Frontal cortex (tissue), 3 donors: ENCODE measurements at regions not wholly inside any gene's neighbourhood (a gene's known extent, or its start where the extent isn't known, plus 50 kb on each side); places are given as distances from the start of the nearest gene placed in this dataset.
"Not testable (repeated sequence)": the region's sequence is repeated elsewhere in the genome, so short reads cannot be mapped to it uniquely, and the experiment has no call there.

Experiments used
- DNase-seq, 2 donors: peaks; one replicate each; pipeline ENCODE4 v3.0.0; 2012; ENCODE audit warnings: low spot score in 2 of 2
- FAIRE-seq: peaks from 2 replicates; lab custom pipeline; 2012; peaks lifted over from hg19 to GRCh38; lab: Jason Lieb, UNC
- donor health status: control.
- donor health status: control.
- donor health status: control.

DNA sequence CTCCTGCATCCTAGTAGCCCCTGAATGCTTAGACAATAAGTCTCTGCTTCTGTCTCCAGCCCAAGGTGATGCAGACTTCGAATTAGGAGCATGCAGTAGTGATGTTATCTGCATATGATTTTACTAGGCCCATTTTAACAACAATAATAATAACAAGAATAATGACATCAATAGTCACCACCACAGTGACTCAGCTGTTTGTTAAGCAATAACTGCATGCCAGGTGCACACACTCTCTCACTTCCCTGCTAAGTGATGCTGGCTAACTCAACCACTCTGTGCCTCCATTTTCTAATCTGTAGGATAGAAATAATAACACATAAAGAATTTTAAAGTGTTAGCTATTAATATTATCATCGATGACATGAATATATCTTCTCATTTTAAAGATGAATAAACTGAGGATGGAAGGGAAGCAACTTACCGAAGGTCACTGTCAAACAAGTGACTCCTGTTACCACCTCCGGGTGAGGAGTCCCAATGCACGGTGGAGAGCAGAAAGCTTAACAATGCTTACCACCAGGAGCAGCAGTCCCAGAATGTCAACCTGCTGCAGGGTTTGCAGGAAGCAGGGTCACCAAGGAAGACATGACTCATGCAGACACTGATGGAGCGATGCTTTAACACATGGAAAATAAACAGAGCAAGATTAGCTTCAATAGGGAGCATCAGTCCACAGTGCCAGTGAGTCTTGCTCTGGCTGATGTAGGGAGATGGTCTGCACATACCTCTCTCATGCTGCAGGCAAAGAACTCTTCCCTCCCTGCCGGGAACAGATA lies 290.2 kb downstream of the SPATA17 start:
- FAIRE-seq (no peak), DNase-seq (no peak)

GRCh38 chr1:217924924-217925323 lies 293.8 kb downstream of the SPATA17 start:
- DNase-seq (no peak), FAIRE-seq (no peak)

DNA sequence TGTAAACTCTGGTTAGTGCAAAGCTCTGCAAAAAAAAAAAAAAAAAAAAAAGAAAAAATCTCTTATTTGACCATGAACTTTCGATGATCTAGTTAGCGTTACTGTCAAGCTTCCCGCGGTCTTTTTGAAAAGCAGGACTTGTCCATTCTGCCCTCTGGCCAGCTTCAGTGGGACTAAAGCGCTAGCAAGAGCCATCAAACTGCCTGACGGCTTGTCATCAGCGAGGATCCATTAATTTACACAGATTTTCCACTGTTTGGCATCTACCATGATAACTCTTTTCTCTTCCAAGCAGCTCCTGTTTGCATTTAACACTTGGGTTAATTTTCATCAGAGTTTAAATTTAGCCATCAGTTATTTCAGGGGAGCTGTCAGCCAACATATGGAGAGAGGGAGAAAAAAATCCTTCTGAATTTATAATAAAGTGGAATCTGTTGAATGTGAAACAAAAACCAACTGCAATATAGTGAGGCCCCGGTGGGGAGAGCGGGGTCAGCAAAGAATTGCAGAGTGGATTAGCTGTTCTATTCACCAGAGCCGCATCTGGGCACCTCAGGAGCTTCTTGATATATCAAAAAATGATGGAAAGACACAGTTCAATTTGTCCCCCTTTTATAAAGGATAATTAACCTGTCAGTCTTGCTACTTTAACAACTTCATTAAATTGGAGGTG lies 298.2 kb downstream of the SPATA17 start:
- FAIRE-seq: no peak
- no peak for DNase-seq

DNA sequence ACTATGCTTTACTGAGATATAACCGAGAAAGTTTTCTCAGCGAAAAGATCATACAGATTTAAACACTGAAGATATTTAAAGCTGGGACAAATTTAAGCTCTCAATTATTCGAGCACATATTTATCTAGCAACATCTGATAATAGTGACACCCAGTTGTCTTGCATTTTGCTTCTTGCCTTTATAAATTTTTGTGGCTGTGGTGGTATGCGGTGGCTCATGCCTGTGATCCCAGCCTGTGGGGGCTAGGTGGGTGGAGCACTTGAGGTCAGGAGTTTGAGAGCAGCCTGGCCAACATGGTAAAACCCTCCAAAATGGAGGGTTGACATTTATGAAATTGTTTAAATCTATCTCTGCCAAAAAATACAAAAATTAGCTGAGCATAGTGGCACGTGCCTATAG lies 312.2 kb downstream of the SPATA17 start:
- DNase-seq: no peak
- no peak for FAIRE-seq

- no peak for FAIRE-seq
- DNase-seq: no peak
These were observed 313.4 kb downstream of the SPATA17 start for GRCh38 chr1:217944550-217944949.

- DNase-seq (no peak), FAIRE-seq (no peak)
These were observed 315.4 kb downstream of the SPATA17 start for GRCh38 chr1:217946511-217946910.

DNA sequence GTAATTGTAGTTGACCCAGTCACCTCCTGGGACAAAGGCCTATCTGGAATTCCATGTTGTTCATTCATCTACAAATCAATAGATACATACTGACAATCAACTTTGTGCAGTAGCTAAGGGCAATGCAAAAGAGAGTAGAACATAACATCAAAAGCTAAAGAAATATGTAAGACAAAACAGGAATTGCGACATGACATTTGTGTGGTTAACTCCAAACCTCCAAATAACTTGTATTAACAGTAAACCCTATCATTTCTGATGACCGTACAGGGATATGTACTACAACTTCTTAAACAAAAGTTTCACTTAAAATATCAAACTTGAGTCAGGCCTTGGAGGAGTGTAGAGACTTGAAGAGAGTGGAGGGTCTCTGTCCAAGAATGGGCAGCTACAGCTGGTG lies 317.6 kb downstream of the SPATA17 start:
- no peak for DNase-seq
- FAIRE-seq: no peak

DNA sequence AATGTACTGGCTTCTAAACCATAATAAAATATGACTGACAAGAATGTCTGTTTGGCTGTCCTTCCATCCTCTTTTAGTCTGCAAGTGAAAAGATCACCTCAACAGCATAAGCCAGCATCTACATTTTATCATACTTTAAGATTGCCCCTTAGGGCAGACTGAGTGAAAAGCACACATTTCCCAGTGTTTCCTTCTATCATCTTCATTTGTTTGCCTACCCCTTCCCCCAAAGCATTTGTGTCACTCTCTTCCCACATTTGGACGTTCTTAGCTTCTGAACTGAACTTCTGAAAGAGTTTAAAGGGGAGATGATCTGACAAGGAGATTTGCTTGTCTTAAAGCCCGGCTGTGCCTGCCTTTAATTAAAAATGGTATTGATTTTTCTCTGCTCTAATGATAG lies 322.2 kb downstream of the SPATA17 start:
- DNase-seq (no peak), FAIRE-seq (no peak)

DNA sequence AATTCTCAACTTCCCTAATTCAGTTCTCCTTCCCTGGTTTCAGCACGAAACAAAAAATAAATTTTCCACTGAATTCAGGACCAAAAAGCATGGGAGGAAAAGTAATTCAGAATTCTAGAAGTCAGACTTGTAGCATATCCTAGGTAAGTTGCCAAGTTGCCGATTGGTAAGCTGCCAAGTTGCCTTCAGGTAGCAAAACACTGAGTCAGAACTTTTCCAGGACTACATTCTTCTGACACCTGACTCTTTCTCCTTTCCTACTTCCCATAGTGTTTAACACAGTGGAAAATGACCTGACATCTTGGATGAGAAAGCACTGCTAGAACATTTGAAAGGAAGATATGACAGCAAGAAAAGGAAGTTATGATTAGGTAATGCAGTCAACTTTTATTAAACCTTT lies 322.8 kb downstream of the SPATA17 start:
- FAIRE-seq (no peak), DNase-seq (no peak)

GRCh38 chr1:217955723-217956122 lies 324.6 kb downstream of the SPATA17 start:
- DNase-seq (no peak), FAIRE-seq (no peak)

DNA sequence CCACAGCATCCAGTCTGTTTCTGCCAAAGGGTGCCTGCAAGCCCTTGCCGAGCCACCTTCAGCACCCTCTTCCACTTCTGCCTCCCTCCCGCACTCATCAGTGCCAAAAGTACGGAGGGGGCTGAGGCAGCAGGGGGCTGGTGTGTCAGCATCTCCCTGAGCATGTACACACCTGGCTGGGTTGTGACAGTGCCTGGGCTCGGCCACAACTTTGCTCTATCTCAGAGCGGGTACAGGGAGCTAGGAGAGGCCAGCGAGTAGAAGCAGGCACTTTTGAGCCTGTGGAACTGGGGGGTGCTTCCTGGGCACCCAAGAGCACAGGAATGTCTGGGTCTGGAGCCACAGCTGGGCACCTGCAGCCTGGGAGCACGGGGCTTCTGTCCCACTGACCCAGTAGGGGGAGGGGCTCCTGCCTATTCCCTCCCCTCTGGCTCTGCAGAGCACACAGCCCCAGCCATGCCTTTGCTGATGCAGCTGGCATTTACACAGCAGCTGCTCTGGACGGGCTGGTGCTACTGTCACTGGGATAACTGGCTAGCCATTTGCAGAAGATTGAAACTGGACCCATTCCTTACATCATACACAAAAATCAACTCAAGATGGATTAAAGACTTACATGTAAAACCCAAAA lies 319.8 kb upstream of the RRP15 start:
- FAIRE-seq (no peak), DNase-seq (no peak)

- FAIRE-seq (no peak), DNase-seq (no peak)
These were observed 317.0 kb upstream of the RRP15 start for GRCh38 chr1:217968085-217968484.

DNA sequence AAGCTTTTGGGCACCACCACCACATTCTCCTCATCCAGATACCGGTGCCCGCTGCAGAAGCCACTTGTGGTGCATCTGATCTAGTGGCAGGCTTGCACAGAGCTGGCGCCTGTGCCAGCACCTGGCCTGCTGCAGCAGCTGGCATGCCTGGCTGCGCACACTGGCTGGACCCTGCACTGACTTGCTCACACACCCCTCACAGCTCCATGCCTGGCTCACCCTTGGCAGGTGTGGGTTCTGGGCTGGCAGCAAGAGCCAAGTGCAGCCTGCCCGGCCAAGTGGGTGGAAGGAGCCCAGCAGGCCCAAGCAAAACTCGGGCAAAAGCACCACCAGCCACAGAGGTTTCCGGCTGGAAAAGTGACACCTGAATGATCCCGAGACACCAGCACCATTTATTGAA lies 315.7 kb upstream of the RRP15 start:
- DNase-seq: no peak
- no peak for FAIRE-seq

DNA sequence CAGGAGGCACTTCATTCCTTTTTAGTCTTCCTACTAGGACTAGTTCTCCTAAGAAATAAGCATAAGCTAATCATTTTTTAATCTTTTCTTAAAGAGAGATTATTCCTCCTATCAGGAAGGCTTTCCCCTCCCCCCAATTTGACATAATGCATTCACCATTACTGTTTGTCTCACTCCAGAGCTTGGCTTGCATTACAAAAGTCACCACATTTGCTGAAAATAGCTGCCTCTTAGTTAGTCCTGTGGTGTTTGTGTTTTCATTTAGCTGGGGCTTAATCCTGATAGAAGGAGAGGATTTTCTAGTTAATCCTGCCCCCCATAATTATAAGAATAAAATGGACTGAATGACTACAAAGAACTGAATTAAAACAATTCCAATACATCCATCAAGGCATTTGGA lies 307.1 kb upstream of the RRP15 start:
- FAIRE-seq (no peak), DNase-seq (no peak)

DNA sequence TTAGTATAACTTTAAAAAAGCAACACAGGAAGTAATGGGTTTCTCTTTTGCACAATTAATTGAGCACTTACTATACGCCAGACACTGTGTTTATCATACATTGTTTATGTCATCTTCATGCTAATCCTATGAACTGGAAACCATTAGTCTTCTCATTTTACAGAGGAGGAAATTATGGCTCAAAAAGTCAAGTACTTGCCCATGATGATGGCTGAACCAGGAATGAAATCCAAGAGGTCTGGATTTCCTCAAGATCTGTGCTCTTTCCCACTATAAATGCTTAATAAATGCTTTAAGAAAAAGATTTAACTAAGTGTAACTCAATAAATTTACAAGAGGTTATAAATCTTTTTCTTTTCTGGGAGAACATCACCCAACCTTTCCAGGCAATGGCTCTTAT lies 303.7 kb upstream of the RRP15 start:
- DNase-seq (no peak), FAIRE-seq (no peak)

DNA sequence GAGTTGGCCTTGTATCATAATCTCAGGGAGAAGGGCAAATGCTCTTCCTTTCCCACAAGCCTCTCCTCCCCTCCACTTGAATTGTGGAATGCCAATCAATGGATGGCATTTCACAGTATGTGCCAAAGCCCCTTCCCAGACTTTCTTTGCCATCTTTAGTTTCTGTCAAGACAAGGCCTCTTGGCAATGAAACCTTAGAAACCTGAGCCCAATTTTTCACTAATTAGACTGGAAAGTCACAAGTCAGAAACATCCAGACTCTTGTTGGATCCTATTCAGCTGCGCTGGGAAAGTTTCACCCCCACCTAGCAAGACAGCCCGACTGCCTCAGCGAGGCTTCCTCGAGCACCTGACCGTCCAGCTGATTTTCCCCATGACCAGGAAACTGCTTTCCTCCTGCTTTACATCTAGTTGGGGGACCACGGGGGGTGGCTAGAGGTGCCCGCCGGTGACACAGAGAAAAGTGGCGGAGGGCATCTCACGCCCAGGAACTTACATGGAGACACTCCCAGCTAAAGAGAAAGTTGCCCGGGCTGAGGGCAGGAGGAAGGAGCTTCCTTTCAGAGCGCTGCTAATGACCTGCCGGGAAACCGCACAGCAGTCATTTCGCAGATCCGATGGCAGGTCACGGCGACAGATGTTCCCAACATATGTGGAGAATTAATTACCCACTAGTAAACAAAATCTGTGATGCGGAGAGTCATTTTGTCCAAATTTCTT lies 302.6 kb upstream of the RRP15 start:
- DNase-seq (no peak), FAIRE-seq (no peak)

DNA sequence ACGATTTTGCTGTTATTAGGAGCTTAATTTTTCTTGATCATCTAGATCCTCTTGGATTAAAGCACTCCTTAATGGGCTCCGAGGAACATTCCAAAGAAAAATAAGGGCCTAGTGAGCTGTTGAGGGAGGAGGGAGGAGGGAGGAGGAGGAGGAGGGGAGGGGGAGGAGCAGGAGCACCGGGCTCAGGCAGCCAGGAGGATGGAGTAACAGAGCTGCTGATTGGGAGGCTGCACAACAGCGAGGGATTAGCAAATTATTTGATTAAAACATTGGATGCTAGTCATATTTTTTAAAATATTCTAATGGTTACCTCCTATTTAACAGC lies 302.1 kb upstream of the RRP15 start:
- no peak for FAIRE-seq

DNA sequence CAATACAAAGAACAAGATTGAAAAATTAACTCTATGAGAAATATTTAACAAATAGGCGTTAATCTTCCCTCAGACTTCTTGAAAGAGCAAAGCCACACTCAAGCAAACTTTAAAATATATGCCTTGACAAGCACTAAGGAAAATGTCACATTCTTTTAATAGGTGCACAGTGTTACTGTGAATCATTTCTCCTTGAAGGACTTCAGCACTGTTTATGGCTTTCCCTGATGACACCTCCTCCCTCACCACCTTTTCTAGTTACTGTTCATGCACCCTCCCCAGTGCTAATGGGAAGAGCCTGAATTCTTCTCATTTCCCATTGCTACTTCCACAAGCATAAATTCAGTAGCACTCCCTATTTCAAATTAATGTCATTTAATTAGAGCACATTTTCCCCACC lies 299.5 kb upstream of the RRP15 start:
- FAIRE-seq (no peak), DNase-seq (no peak)

More for the DNA sequence above, 302.1 kb upstream of the RRP15 start:
- DNase-seq: no peak

GRCh38 chr1:217989510-217989909 lies 295.6 kb upstream of the RRP15 start:
- FAIRE-seq: no peak

DNA sequence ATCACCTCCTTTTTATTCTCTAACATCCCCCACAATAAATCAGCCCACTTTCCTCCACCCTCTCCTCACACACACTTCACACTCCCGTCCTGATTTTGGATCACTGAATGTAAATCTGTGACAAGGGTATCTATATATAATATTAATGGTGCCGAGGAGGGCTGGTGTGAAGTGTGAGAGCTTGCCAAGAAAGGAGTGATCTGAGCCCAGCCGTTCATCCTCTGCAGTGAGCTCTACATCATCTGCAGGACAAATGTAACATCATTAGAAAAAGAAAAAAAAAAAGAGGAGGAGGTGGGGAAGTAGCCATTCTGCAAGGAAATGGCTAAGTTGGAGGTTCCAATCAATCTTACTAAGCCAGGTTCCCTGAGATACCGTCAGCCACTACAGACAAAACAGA lies 291.7 kb upstream of the RRP15 start:
- no peak for DNase-seq
- FAIRE-seq: no peak

More at GRCh38 chr1:217989510-217989909, 295.6 kb upstream of the RRP15 start:
- DNase-seq: no peak

GRCh38 chr1:218008296-218008695 lies 276.8 kb upstream of the RRP15 start:
- not testable (repeated sequence) for FAIRE-seq, DNase-seq
